Activated CD4-positive, alpha-beta T cell treated with anti-CD3 and anti-CD28 coated beads for 4 hours (primary cell): ENCODE measurements at regions not wholly inside any gene's neighbourhood (a gene's known extent, or its start where the extent isn't known, plus 50 kb on each side); places are given as distances from the start of the nearest gene placed in this dataset.
"Not testable (repeated sequence)": the region's sequence is repeated elsewhere in the genome, so short reads cannot be mapped to it uniquely, and the experiment has no call there.

Source experiments
- DNase-seq, 2 donors: peaks; one replicate each; pipeline ENCODE4 v3.0.0-alpha.2; 2020

GRCh38 chr5:113652161-113652560 lies 138.7 kb downstream of the YTHDC2 start:
- DNase-seq: no peak

GRCh38 chr5:113654828-113655227 lies 141.3 kb downstream of the YTHDC2 start:
- no peak for DNase-seq

- DNase-seq: no peak
Observed at GRCh38 chr5:113660206-113660605, 146.7 kb downstream of the YTHDC2 start.

- no peak for DNase-seq
Observed at GRCh38 chr5:113660706-113661250, 147.3 kb downstream of the YTHDC2 start.

GRCh38 chr5:113663879-113664541 lies 150.5 kb downstream of the YTHDC2 start:
- peak; percentile 9 to 14 for DNase-seq

GRCh38 chr5:113673041-113673440 lies 159.5 kb downstream of the YTHDC2 start:
- no peak for DNase-seq

- no peak for DNase-seq
Observed at GRCh38 chr5:113675166-113675565, 161.7 kb downstream of the YTHDC2 start.

- no peak for DNase-seq
Observed at GRCh38 chr5:113678202-113678601, 164.7 kb downstream of the YTHDC2 start.

GRCh38 chr5:113678924-113679575 lies 165.6 kb downstream of the YTHDC2 start:
- DNase-seq: no peak

GRCh38 chr5:113680534-113680933 lies 167.0 kb downstream of the YTHDC2 start:
- DNase-seq: no peak

- DNase-seq: no peak
Observed at GRCh38 chr5:113682497-113683136, 169.1 kb downstream of the YTHDC2 start.

GRCh38 chr5:113683211-113683610 lies 169.7 kb downstream of the YTHDC2 start:
- DNase-seq: no peak

GRCh38 chr5:113686599-113686998 lies 173.1 kb downstream of the YTHDC2 start:
- no peak for DNase-seq

GRCh38 chr5:113689647-113690046 lies 176.2 kb downstream of the YTHDC2 start:
- DNase-seq: no peak

- DNase-seq: no peak
Observed at GRCh38 chr5:113692466-113692865, 179.0 kb downstream of the YTHDC2 start.

GRCh38 chr5:113692891-113693457 lies 179.5 kb downstream of the YTHDC2 start:
- no peak for DNase-seq

- DNase-seq: no peak
Observed at GRCh38 chr5:113693701-113694100, 180.2 kb downstream of the YTHDC2 start.

- DNase-seq: no peak
Observed at GRCh38 chr5:113694576-113694975, 181.1 kb downstream of the YTHDC2 start.

GRCh38 chr5:113703266-113703665 lies 189.8 kb downstream of the YTHDC2 start:
- no peak for DNase-seq

- no peak for DNase-seq
Observed at GRCh38 chr5:113705657-113706056, 192.2 kb downstream of the YTHDC2 start.

- no peak for DNase-seq
Observed at GRCh38 chr5:113713051-113713450, 199.6 kb downstream of the YTHDC2 start.

GRCh38 chr5:113715921-113716320 lies 202.4 kb downstream of the YTHDC2 start:
- not testable (repeated sequence) for DNase-seq

- no peak for DNase-seq
Observed at GRCh38 chr5:113719549-113719948, 206.1 kb downstream of the YTHDC2 start.

GRCh38 chr5:113721171-113721570 lies 207.7 kb downstream of the YTHDC2 start:
- DNase-seq: no peak
